ENCODE measurements at regions not wholly inside any gene's neighbourhood (a gene's known extent, or its start where the extent isn't known, plus 50 kb on each side); places are given as distances from the start of the nearest gene placed in this dataset.
A peak's percentile ranks its signal among the peaks of the same experiment; 100 is the strongest.

GRCh38 chr2:72000110-72000509 lies 147.6 kb downstream of the CYP26B1 start:
- Histone ChIP-seq H3K36me3 (ENCODE audit: control insufficient read depth, insufficient read depth, low read length) (no peaks in the 10 kb centered on the region), H3K4me3 (ENCODE audit: low read depth, low read length) (no peak overlapping the region), H3K27me3 (ENCODE audit: control insufficient read depth, insufficient read depth, low read length) (no peaks in the 10 kb centered on the region)
- TF ChIP-seq, protein P1, sequence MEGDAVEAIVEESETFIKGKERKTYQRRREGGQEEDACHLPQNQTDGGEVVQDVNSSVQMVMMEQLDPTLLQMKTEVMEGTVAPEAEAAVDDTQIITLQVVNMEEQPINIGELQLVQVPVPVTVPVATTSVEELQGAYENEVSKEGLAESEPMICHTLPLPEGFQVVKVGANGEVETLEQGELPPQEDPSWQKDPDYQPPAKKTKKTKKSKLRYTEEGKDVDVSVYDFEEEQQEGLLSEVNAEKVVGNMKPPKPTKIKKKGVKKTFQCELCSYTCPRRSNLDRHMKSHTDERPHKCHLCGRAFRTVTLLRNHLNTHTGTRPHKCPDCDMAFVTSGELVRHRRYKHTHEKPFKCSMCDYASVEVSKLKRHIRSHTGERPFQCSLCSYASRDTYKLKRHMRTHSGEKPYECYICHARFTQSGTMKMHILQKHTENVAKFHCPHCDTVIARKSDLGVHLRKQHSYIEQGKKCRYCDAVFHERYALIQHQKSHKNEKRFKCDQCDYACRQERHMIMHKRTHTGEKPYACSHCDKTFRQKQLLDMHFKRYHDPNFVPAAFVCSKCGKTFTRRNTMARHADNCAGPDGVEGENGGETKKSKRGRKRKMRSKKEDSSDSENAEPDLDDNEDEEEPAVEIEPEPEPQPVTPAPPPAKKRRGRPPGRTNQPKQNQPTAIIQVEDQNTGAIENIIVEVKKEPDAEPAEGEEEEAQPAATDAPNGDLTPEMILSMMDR (IDR thresholded peaks at IDR 0.05; ENCODE audit: insufficient read depth, low read length, poor library complexity, severe bottlenecking) = no peak
- no peak for DNase-seq (ENCODE audit: low read depth)

- no peak overlapping the region for H3K4me3 ChIP-seq (ENCODE audit: low read depth, low read length)
- H3K36me3 ChIP-seq (ENCODE audit: control insufficient read depth, insufficient read depth, low read length) = no peaks in the 10 kb centered on the region
- DNase-seq (ENCODE audit: low read depth) = no peak
- H3K27me3 ChIP-seq (ENCODE audit: control insufficient read depth, insufficient read depth, low read length) = no peaks in the 10 kb centered on the region
- TF ChIP-seq, protein P1 (IDR thresholded peaks at IDR 0.05; ENCODE audit: insufficient read depth, low read length, poor library complexity, severe bottlenecking) = no peak
Observed at GRCh38 chr2:71999580-71999979, 148.1 kb downstream of the CYP26B1 start.

DNA sequence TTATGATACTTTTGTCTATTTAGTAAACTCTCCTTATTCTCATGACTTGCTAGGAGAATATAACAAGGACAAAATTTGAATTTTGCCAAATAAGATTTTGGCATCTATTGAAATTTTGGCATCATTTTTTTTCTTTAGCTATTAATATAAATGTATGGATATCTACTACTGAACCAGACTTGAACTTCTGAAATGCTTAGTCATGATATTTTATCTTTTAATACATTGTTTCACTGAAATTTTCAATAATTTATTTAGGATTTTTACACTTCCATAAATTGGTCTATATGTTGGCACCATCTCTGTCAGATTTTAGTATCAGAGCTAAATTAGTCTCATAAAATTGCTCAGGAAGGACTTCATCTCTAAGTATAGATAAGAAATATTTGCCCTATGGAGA lies 149.8 kb downstream of the CYP26B1 start:
- DNase-seq (ENCODE audit: low read depth) = no peak
- no peaks in the 10 kb centered on the region for H3K27me3 ChIP-seq (ENCODE audit: control insufficient read depth, insufficient read depth, low read length)
- H3K4me3 ChIP-seq (ENCODE audit: low read depth, low read length) = no peak overlapping the region
- TF ChIP-seq, protein P1 (IDR thresholded peaks at IDR 0.05; ENCODE audit: insufficient read depth, low read length, poor library complexity, severe bottlenecking) = no peak
- no peaks in the 10 kb centered on the region for H3K36me3 ChIP-seq (ENCODE audit: control insufficient read depth, insufficient read depth, low read length)

DNA sequence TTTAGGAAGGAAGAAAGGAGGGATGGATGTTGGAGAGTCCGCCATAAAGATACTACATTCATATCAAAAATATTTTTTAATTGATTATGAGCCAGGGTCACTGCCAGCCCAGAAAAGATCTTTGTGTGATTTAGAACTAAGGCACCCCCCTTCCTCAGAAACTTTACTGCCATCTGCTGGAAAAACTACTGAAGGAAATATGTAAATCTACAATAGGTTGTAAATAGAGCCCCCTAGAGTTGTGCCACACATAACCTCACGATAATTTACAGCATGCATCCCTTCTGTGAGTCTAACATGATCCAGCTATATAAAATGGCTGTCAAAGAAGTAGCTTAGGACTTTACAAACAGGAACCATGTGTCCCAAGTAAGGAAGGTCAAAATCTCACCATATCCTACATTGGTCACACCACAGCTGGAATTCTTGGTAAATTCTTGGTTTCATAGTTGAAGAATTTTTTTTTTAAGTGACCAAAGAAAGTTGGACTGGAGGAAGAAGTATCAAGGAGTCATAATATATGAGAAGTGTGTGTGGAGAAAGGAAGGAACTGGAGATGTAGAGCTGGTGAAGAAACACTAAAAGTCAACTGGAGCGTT lies 152.5 kb downstream of the CYP26B1 start:
- DNase-seq (ENCODE audit: low read depth) = no peak
- Histone ChIP-seq H3K27me3 (ENCODE audit: control insufficient read depth, insufficient read depth, low read length) (no peaks in the 10 kb centered on the region), H3K4me3 (ENCODE audit: low read depth, low read length) (no peak overlapping the region), H3K36me3 (ENCODE audit: control insufficient read depth, insufficient read depth, low read length) (no peaks in the 10 kb centered on the region)
- TF ChIP-seq, protein P1 (IDR thresholded peaks at IDR 0.05; ENCODE audit: insufficient read depth, low read length, poor library complexity, severe bottlenecking) = peak; percentile 26

- TF ChIP-seq, protein P1 (IDR thresholded peaks at IDR 0.05; ENCODE audit: insufficient read depth, low read length, poor library complexity, severe bottlenecking) = no peak
- Histone ChIP-seq H3K27me3 (ENCODE audit: control insufficient read depth, insufficient read depth, low read length) (no peaks in the 10 kb centered on the region), H3K4me3 (ENCODE audit: low read depth, low read length) (no peak overlapping the region), H3K36me3 (ENCODE audit: control insufficient read depth, insufficient read depth, low read length) (no peaks in the 10 kb centered on the region)
- DNase-seq (ENCODE audit: low read depth) = no peak
Observed at GRCh38 chr2:71992036-71992435, 155.6 kb downstream of the CYP26B1 start.

- TF ChIP-seq, protein P1 (IDR thresholded peaks at IDR 0.05; ENCODE audit: insufficient read depth, low read length, poor library complexity, severe bottlenecking) = no peak
- no peaks in the 10 kb centered on the region for H3K27me3 ChIP-seq (ENCODE audit: control insufficient read depth, insufficient read depth, low read length)
- no peak for DNase-seq (ENCODE audit: low read depth)
- H3K36me3 ChIP-seq (ENCODE audit: control insufficient read depth, insufficient read depth, low read length) = no peaks in the 10 kb centered on the region
- H3K4me3 ChIP-seq (ENCODE audit: low read depth, low read length) = no peak overlapping the region
Observed at GRCh38 chr2:71991397-71991796, 156.3 kb downstream of the CYP26B1 start.
